Epidermal melanocyte (primary cell): ENCODE measurements at regions not wholly inside any gene's neighbourhood (a gene's known extent, or its start where the extent isn't known, plus 50 kb on each side); places are given as distances from the start of the nearest gene placed in this dataset.

Experiments
- DNase-seq: peaks from one replicate; pipeline ENCODE4 v3.0.0; 2011; ENCODE audit warnings: low spot score; ENCODE audit not compliant: insufficient read length

DNA sequence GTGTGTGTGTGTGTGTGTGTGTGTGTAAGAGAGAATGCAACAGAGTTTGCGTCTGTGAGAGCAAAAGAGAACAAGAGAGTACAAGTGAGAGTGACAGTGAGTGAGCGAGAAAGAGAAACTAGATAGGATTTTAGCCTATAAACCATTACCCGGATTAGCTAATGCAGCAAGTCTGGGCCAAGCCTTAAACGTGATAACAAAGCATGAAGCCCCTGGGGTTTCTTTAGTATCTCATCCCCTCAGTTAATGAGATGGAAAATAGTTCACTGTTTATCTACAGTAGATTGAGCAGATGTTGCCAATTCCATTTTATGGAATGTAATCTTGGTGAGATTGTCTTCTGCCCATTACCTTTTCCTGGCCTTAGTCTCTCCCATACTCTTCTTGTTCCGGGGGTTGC lies 114.5 kb downstream of the MAT2B start:
- no peak for DNase-seq

DNA sequence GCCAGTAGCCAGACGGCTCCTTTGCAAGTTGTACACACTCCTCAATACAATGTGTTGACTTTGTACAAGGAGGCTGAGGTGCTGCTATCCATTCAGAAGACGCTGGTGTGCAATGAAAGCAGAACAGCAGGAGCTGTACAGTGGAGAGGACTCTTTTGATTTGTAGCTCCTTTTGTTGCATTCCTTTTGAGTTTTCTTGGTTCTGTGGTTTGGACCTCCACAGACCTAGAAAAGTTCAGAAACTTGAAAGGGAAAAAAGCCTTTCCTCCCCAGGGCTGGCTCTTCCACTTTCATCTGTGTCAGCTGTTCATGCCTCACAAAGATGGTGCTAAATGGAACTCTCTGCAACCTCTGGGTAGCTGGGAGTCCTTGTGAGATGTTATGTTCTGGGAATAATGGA lies 117.4 kb downstream of the MAT2B start:
- no peak for DNase-seq

DNA sequence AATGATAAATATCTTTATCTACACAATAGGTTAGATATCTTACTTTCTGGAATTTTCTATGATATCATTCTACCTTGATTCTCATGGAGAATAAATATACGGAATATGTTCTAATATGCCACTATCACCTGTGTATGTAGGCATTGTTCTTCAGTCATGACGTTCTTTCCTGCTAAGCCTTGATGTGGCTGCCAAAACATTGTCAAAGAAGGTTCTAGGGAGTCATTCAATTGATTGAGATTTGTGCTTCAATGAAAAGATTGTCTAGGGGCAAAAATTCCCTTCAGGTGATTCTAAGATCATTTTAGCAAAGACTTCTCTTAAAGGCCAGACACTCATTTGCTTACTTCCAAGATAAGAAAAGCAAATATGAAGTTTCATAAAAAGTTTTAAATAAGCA lies 118.1 kb downstream of the MAT2B start:
- DNase-seq: no peak

DNA sequence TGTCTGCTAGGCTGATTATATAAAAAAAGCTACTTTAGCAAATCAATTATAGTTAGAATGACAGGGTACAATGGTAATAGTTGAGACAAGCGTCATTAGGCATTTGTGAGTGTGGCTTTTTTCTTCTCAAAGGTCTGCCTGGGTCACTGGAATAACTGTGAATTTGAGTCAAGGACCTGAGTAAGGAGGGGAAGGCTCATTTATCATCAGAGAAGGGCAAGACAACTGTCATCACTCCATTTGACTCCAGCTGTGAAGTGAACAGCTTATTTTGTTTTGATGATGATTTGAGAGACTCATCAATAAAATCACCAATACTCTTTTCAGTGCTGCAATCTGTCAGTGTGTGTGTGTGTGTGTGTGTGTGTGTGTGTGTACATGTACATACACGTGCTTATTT lies 118.6 kb downstream of the MAT2B start:
- DNase-seq: no peak

GRCh38 chr5:163624431-163624830 lies 119.0 kb downstream of the MAT2B start:
- no peak for DNase-seq

DNA sequence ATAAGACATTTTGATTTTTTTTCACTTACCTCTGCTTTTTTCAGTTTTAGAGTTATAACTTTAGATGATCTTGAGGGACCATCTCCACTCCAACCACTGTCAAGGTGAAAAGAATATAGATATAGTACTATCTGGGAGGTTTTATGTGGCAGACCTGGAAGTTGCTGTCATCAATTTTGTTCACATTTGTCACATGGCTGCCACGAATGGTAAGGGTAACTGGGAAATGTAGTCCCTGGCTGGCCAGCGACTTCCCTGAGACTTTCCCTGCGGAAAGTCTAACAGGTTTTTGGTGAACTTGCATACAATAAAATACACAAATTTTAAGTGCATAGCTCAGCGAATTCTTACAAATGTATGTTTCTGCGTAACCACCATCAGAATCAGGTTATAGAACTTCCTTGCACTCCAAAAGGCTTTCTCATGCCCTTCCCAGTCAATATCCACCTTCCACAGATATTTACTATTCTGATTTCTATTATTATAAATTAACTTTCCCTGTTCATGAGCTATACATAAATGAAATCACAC lies 121.5 kb downstream of the MAT2B start:
- no peak for DNase-seq

- DNase-seq: no peak
Measured at GRCh38 chr5:163631856-163632255, 126.4 kb downstream of the MAT2B start.

DNA sequence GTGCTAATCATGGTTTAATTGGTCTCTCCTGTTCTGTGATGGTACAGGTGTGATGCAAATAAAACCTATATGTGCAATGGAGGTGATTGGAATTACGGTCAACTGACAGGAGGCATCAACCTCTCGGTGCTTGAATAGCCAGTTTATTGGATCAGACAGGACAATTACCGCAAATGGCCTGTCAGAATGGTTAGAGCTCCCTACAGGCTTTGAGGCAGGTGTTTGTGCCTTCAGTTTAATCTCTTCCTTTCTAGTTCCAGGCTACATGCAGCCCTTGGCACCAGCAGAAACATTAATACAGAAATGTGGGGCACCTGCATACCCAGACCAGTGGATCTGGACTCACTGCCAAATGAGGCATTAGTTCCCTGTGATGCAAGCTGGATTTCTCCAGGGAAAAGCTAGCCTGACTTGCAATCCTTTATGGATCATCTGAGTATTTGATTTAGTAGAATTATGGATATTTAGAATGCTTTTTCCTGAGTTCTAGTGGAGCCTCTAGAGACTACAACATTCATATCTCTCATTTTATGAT lies 128.6 kb downstream of the MAT2B start:
- DNase-seq: no peak

DNA sequence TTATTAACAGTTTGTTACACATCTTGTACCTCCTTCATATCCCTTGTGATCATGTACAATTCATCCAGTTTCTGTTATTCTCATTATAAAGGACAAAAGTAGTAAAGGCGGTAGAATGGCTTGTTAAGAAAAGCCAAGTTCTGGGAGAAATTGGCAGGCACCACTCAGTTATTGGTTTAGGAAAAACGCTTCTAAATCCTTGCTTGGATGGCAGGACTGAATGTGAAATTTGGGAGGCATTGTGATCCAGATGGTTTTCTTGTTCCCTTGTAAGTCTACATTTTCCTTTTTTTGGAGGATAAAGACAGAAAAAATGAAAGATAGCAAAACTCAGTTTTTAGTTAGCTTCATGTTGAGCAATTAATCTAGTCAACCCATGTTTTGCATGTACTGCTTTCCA lies 130.2 kb downstream of the MAT2B start:
- no peak for DNase-seq

GRCh38 chr5:163642904-163643303 lies 137.5 kb downstream of the MAT2B start:
- no peak for DNase-seq

GRCh38 chr5:163645421-163646416 lies 140.3 kb downstream of the MAT2B start:
- DNase-seq: no peak

DNA sequence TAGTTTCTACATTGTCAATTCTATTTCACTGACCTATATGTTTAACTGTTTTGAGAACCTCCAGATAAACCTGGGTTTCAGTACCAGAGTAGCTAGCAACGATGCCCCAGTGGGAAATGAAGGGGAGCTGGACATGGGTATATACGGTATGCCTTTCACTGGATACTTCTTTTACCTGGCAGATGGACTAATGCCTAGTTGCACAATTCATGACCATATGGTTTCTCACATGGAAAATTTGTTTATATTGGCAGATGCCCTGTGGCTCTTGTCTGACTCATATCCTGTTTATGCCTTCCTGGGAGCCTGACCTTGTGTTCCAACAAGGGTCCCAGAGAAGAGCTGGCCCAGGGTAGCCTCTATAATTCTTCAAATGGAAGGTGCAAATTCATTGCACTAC lies 144.1 kb downstream of the MAT2B start:
- DNase-seq: no peak

GRCh38 chr5:163653526-163653925 lies 148.1 kb downstream of the MAT2B start:
- no peak for DNase-seq

DNA sequence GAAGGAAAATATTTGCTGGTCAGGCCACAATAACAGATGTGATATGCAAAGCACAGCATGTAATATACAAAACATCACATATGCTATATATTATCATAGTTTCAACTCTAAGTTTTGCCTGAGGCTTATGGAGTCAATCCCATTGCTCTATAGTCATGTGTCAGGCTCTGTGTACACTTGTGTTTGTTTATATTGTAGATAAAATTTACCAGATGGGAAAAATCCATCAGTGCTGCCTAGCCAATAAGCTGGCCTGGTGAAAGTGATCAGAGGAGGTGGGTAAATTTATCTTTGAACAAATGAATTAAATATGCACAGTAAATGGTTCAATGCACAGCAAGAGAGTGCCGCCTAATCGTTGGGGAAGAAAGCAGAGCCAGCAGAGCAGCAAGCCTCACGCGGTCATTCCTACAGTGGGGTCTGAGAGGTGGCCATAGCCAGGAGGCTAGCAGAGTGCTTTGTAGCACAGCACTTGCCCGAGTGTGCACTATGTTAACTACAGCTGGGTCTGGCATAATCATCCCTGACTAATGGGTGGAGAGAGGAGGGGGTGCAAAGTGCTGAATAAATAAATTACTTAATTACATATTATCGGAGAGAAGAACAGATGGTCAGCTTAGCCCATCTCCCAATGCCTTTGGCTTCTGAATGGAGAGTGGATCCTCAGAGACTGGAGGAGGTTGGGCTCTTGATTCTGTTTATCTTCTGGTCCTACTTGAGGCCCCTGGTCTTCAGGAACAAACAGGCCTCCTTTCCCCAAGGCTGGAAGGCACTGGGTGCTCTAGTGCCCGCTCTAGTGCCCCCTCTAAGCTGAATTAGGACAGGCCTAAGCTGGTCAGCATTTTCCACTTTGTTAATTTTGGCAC lies 153.5 kb downstream of the MAT2B start:
- DNase-seq: no peak

DNA sequence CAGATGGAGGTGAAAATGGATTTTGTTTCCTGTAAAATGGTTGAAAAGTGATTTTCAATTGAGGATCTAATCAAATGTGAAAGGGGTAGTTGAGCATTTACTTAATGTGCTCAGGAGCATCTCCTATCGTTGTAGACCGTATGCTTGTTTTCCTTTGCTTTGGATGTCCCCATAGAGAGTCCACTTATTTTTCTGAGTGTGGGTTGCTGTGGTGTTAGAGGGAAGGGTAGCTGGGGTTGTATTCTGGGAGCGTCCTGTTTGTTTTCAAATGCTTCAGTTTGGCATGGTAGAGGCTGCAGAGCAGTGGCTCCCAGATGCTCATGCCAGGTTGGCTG lies 154.1 kb downstream of the MAT2B start:
- no peak for DNase-seq

DNA sequence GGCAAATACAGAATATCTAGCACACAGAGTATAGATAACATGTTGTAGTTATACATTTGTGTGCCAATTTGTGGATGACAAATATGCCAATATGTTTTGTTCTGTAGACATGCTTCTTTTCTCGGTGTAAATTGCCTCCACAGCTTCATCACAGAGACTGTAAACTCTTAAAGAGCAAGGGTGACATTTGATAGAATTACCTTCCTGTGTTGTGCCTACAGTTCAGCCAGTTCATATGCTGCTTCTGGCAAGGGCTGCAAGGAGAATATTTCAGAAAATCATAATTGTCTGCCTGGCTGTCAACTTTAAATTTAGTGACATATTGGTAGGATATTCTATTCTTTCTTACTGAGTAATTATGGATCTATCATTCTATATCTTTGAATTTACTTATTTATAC lies 155.1 kb downstream of the MAT2B start:
- DNase-seq: no peak

- DNase-seq: no peak
Measured at GRCh38 chr5:163661360-163661759, 155.9 kb downstream of the MAT2B start.

DNA sequence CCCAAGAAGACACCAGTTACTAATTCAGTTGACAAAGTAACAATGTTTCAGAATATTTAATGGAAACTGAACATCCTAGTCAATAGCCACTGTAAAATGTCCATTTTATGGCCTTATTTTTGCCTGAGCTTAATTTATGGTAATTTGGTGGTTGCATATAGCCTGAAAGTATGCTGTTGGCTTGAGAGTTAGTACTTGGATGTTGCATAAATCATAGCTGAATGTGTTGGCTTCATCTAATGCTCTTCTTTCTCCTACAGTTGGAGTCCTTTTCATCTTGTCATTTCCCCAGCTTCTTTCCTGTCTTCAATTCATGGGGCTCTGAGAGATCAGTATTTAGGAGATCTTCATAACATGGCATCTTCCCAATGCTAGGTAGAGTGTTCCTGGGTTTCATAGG lies 164.6 kb downstream of the MAT2B start:
- DNase-seq: no peak

DNA sequence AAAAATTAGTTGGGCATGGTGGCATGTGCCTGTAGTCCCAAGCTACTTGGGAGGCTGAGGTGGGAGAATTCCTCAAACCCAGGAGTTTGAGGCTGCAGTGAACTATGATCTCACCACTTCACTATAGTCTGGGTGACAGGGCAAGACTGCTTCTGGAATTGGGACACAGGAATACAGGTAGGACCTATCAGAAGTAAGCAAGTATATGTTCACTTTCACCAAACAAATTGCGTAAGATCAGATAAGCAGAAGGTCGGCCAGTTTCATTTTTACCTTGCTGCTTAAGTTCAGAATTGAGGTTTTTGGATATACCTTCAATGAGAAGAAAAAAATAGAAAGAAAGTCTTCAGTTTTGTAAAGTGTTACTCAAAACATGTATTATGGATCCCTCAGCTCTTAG lies 171.7 kb downstream of the MAT2B start:
- DNase-seq: no peak

DNA sequence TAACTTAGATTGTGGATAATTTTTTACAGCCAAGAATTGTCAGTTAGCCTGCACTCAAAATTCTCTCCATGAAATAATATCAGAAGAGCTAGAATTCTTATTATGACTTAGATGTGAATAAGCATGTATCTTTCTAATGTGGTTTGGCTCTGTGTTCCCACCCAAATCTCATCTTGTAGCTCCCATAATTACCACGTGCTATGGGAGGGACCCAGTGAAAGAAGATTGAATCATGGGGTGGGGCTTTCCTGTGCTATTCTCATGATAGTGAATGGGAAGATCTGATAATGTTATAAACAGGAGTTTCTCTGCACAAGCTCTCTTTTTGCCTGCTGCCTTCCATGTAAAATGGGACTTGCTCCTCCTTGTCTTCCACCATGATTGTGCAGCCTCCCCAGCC lies 176.8 kb downstream of the MAT2B start:
- DNase-seq: no peak

GRCh38 chr5:163687414-163687813 lies 182.0 kb downstream of the MAT2B start:
- DNase-seq: no peak

DNA sequence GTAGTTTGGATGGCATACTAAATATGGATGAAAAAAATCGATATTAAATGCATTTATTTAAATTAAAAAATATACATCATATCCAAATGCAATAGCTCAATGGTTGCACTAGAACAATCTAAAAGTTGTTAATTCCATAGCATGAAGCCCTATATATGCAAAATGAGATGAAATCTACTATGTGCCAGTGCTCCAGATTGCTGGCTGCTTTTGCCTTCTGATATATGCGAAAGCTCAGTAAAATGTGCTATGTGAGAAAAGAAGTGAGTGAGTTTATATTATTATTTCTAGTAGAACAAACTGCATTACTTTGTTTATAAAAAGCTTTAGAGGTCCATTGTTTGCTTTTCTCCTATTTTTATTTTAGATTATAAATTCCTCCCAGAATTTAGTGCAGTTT lies 186.7 kb downstream of the MAT2B start:
- no peak for DNase-seq
